ENCODE measurements at regions not wholly inside any gene's neighbourhood (a gene's known extent, or its start where the extent isn't known, plus 50 kb on each side); places are given as distances from the start of the nearest gene placed in this dataset.
"Not testable (repeated sequence)": the region's sequence is repeated elsewhere in the genome, so short reads cannot be mapped to it uniquely, and the experiment has no call there.

GRCh38 chr13:103473081-103473480 lies 406.9 kb upstream of the SLC10A2 start:
- POLR2A ChIA-PET, result no interaction called here
- CTCF ChIA-PET, result interaction anchor here (0.9 to 1.2 kb wide), 2 partner anchors 14 to 17 kb away, joined by 3 read pairs; no protein-coding TSS in a partner anchor
- no peak for DNase-seq (ENCODE audit: extremely low spot score)
- TF ChIP-seq CTCF (IDR thresholded peaks at IDR 0.05; ENCODE audit: control extremely low read depth, extremely low read depth, low read depth, missing control alignments), result no peak

- CTCF ChIA-PET, result no interaction called here
- POLR2A ChIA-PET, result no interaction called here
- no peak for DNase-seq (ENCODE audit: extremely low spot score)
- TF ChIP-seq CTCF (IDR thresholded peaks at IDR 0.05; ENCODE audit: control extremely low read depth, extremely low read depth, low read depth, missing control alignments), result no peak
Measured at GRCh38 chr13:103471896-103472295, 405.7 kb upstream of the SLC10A2 start.

GRCh38 chr13:103469771-103470170 lies 403.6 kb upstream of the SLC10A2 start:
- DNase-seq (ENCODE audit: extremely low spot score), result no peak
- CTCF ChIA-PET, result interaction anchor here (1.3 kb wide), 1 partner anchor 48 kb away, joined by 3 read pairs; no protein-coding TSS in a partner anchor
- POLR2A ChIA-PET, result no interaction called here
- TF ChIP-seq CTCF (IDR thresholded peaks at IDR 0.05; ENCODE audit: control extremely low read depth, extremely low read depth, low read depth, missing control alignments), result no peak

- no peak for TF ChIP-seq CTCF (IDR thresholded peaks at IDR 0.05; ENCODE audit: control extremely low read depth, extremely low read depth, low read depth, missing control alignments)
- DNase-seq (ENCODE audit: extremely low spot score), result no peak
- ChIA-PET POLR2A (no interaction called here), CTCF (interaction anchor here (0.6 to 1.3 kb wide), 2 partner anchors 13 to 14 kb away, joined by 3 read pairs; no protein-coding TSS in a partner anchor)
Measured at GRCh38 chr13:103466761-103467160, 400.5 kb upstream of the SLC10A2 start.

- CTCF ChIA-PET; DNase-seq (ENCODE audit: extremely low spot score); POLR2A ChIA-PET: not testable (repeated sequence)
Measured at GRCh38 chr13:103460246-103460645, 394.0 kb upstream of the SLC10A2 start.

- CTCF ChIA-PET; POLR2A ChIA-PET; DNase-seq (ENCODE audit: extremely low spot score): not testable (repeated sequence)
Measured at GRCh38 chr13:103457050-103457449, 390.8 kb upstream of the SLC10A2 start.

GRCh38 chr13:103451656-103452055 lies 385.4 kb upstream of the SLC10A2 start:
- POLR2A ChIA-PET, result no interaction called here
- TF ChIP-seq CTCF (IDR thresholded peaks at IDR 0.05; ENCODE audit: control extremely low read depth, extremely low read depth, low read depth, missing control alignments), result no peak
- CTCF ChIA-PET, result no interaction called here

GRCh38 chr13:103443604-103444003 lies 377.4 kb upstream of the SLC10A2 start:
- DNase-seq (ENCODE audit: extremely low spot score), result no peak
- ChIA-PET CTCF (no interaction called here), POLR2A (no interaction called here)
- TF ChIP-seq CTCF (IDR thresholded peaks at IDR 0.05; ENCODE audit: control extremely low read depth, extremely low read depth, low read depth, missing control alignments), result no peak

More at GRCh38 chr13:103451656-103452055, 385.4 kb upstream of the SLC10A2 start:
- no peak for DNase-seq (ENCODE audit: extremely low spot score)
